NCI-H524 treated with DMSO at 0.1 percent for 48 hours (cell line): ENCODE measurements at regions not wholly inside any gene's neighbourhood (a gene's known extent, or its start where the extent isn't known, plus 50 kb on each side); places are given as distances from the start of the nearest gene placed in this dataset.

Experiments
- DNase-seq: peaks from one replicate; lab custom pipeline; 2025; lab: John Stamatoyannopoulos, UW

DNA sequence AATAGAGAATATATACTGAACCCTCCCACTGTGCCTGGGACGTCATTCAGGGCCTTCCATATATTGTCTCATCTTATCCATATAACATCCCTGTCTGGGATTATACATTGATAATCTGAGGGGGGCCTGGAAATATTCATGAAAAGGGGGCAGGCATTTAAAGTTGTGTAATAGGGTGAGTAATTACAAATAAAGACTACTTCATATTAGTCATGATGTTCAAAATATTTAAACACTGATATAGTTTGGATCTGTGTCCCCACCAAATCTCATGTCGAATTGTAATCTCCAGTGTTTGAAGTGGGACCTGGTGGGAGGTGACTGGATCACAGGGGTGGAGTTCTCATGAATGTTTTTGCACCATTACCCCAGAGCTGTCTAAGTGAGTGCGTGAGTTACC lies 97.8 kb downstream of the AQP9 start:
- DNase-seq: no peak

DNA sequence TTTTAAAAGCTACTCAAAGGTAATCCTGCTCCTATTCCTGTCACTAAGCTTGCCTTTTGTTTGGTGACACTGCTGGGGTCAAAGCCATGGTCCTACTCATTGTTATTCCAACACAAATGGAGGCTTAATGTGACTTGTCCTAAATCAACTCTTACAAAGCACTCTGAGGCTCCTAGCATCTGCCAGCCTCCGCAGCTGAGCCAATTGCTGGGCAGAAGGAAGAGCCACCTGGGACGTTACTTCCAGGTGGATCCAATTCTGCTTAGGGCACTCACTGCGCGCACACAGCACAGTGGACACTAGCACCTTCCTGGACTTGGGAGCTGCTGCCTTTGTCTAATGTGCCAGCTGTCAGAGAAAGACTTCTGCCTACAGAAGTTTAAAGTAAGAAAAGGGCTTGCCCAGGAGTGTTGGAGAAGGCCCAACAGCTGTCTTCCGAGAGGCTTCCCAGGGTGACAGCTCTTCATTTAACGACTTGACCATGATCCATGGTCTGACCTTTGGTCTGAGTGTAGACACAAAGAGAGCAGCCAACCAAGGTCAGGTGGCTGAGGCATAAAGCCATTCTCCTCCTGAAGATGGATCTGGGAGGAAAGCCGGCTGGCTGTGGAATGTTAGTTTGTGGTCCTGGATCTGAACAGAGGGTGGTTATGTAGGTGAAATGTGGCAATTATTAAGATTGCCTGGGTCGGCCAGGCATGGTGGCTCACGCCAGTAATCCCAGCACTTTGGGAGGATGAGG lies 102.2 kb downstream of the AQP9 start:
- DNase-seq: peak; percentile 35

DNA sequence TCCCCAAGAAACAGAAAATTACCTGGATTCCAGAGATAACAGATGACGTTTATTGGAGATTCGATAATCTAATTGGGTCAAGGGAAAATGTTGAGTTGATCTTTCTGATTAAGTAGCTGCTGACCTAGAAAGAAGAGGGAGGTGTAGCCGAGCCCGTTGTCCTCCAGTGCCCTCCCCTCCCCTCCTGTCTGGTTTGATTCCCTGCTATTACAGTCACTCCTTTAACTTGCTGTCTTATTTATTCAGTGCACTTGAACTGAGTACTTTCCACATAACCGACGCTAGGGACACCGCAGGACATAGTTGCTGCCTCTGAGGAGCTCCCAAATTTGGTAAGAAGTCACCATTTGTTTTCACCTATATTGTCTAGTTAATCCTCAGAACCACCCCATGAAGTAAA lies 103.7 kb downstream of the AQP9 start:
- peak; percentile 68 for DNase-seq

DNA sequence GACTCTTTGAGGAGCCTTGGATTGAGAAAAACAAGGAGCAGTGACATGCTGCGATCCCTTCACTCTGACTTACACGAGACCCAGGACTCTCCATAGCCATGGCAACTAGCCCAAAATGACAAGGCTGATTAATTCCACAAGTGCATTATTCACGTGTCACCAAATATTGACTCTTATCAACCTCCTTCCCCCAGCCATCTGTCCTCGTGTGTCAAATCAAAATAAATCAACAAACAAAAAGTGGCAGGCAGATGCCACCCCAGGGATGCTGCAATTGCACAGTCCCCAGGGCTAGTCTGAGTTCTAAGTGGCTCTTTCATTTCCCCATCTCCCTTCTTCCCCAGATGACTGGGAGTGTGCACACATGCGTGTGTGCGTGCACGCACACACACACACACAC lies 104.9 kb downstream of the AQP9 start:
- DNase-seq: peak; percentile 100

DNA sequence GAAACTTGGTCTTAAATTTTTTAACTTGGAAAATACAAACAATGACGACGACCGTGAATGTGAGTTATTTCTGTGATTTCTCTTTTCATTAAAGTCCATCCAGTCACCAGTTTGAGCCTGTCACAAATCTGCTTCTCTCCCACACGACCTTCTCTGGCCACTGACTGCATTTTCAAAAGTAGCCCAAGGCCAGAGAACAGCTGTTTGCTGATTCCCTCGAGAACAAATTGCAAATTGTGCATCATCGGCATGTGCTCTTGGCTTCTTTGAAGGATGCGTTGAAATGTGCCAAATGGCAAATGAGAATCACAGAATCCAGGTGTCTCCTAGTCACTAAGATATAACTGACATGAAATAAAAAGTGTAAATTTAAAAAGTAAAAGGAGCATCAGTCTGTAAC lies 106.4 kb downstream of the AQP9 start:
- no peak for DNase-seq

DNA sequence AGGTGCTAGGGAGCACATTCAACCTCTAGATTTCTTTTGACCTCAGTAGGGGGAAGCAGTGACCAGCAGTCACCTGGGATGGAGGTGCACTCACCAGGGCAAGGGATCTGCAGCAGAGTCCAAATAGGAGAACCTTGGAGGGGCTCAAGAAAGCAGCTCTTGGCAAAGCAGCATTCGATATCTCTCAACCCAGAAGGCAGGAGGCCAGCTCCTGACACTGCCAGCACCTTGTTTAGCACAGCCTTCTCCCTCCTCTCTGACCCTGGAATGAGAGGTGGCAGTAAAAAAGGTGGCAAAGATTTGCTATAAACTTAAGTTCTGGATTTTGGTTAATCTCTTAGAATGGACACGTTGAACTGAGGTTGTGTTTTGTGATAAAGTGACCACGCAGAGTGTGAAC lies 107.9 kb downstream of the AQP9 start:
- DNase-seq: no peak

DNA sequence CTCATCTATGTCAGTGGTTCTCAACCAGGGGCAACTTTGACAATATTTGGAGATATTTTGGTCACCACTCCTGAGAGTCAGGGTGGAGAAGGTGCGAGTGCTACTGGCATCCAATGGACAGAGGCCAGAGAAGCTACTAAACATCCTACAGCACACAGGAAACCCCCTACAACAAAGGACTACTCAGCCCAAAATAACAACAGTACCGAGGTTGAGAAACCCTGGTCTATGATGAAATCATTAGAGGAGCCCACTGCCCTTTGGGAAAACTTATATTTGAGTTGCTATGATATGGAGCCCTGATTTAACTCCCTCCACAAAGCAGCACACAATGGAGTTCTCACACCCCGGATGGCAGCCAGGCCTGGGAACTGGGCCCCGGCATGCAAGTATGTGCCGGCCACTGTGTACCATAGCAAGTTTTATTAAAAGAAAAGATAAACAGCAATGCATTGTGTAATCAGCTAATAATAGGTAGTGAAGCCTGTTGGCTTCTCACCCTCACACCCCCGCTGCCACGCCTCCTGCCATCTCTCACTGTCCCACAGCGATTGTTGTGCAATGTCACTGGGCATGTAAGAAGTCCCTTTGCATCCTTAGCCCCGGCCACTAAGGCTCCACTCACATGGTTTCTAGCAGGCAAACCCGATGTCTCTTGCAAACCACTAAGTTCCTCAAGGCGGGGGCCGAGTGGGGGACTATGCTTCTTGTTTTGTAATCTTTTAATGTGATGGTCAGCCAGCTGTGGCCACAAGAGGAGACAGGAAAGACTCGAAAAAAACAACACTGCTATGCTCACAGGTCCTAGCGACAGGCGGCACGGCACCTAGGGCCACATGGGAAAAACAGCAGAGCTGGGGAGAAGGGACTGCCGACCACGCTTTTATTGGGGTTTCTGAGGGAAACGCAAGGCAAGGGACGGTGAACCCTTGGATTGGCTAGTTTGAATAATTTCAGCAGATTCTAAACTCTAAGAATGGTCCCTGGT lies 110.0 kb downstream of the AQP9 start:
- no peak for DNase-seq

DNA sequence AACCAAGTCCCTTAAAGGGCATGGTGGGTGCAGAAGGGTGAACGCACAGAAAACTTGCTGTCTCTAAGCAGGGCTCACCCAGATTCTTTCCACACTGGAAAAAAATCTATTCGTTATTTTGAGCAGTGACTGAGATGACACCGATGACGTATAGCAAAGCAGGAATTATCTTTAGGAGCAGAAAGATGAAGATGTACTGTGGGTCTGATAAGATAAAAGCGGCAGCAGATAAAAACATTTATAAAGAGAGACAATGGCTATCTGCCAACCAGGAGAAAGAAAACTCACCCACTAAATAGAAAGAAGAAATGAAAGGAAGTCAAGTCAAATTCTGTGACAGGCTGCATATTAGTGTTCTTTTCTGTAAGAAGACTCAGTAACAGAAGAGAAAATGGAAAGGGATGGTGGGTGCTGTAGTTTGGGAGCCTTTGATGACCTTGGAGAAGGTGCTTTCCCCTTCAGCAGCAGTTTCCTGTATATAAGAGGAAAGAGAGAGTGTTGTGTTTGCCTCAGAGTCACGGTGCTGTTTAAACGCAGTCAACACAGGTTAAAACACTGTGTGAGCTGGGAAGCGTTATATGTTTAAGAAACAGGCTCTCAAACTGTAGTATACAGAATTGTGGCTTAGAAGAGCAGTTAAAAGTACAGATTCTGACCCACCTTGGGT lies 111.6 kb downstream of the AQP9 start:
- DNase-seq: no peak

DNA sequence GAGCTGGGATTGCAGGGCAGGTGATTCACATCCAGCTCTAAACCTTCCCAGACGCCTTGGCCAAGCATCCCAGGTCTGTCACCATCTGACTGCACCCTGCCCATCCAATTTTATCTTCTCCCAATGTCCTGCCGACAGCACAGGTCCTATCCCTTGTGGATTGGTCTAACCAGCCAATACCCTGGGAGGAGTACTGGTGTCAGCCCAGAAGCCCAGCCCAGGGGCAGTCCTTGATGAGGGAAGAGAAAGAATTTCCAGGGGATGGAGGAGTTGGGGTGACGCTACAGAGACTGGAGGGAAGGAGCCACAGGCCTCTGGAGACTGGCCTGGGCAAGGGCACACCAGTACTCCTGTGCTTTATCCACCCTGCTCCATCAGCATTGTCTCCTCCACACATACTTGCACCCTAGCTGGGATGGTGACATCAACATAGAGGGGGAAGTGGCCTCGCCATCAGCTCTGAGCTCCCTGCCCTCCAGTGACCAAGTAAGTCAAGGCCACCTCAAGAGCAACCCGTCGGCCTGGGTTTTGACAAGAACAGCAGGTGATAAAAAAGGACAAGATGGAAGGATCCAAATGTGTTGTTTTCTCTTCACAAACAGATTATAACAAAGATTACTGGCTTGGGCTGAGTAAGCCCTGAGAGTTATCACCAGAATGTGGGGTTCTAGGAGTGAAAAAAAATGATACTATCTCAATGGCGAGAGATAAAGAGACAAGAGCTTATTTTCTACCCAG lies 114.6 kb downstream of the AQP9 start:
- DNase-seq: no peak

DNA sequence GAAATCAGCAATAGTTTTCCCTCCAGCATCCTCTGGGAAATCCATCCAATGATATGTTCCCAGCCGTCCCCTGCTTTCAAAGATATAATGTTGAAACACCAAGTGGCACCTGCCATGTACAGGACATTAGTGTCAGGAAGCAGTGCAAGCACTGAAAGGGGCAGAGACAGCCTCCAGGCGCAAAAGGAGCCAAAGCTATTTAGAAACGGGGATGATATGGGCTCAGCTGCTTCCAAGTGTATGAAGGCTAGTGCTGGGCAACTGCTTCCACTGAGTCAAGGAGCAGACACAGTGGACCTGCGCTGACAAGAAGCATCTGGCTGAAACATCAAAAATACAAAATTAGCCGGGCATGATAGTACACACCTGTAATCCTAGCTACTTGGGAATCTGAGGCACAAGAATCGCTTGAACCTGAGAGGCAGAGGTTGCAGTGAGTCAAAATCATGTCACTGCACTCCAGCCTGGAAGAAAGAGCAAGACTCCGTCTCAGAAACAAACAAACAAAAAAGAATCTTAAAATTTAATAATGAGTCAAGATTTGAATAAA lies 119.7 kb downstream of the AQP9 start:
- DNase-seq: no peak

DNA sequence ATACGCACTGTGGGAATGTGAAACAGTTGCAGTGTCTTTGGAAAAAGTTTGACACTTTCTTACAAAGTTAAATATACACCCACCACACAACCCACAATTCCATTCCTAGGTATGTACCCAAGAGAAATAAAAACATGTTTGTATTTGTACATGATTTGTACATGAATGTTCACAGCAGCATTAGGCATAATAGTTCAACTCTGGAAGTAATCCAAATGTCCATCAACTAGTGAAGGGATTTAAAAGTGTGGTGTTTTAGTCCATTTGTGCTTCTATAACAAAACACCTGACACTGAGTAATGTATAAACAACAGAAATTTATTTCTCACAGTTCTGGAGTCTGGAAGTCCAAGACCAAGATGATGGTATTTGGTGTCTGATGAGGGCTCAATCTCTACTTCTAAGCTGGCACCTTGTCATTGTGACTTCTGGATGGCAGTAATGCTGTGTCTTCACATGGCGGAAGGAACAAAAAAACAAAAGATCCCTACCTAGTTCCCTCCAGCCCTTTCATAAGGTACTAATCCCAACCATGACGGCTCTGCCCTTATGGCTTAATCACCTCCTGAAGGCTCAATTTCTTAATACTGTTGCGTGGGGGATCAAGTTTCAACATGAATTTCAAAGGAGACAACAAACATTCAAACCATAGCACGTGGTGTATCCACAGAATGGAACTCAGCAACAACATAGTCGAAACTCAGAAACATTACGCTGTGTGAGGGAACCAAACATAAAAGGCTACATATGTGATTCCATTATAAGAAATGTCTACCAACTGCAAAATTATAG lies 120.5 kb downstream of the AQP9 start:
- peak; percentile 90 for DNase-seq

DNA sequence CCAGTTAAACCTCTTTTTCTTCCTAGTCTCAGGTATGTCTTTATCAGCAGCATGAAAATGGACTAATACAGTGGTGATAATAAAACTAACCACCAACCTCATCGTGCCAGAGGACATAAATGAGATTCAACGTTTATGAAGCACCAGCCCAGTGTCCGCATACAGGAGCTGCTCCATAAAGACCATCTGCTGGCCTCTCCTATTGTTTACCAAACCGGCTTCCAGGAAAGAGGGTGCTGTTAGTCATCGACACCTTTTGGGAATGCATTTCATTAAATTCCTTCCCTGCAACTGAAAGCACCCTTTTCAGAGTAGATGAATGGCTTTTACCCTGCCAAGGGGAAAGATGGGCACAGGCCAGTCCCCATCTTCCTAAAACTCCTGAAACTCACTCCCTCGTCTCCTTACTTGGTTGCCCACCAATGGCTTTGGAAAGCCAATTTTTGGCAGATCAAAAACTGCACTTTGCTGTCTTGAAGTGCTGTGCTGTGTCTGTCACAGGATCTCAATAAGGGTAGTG lies 122.1 kb downstream of the AQP9 start:
- no peak for DNase-seq

DNA sequence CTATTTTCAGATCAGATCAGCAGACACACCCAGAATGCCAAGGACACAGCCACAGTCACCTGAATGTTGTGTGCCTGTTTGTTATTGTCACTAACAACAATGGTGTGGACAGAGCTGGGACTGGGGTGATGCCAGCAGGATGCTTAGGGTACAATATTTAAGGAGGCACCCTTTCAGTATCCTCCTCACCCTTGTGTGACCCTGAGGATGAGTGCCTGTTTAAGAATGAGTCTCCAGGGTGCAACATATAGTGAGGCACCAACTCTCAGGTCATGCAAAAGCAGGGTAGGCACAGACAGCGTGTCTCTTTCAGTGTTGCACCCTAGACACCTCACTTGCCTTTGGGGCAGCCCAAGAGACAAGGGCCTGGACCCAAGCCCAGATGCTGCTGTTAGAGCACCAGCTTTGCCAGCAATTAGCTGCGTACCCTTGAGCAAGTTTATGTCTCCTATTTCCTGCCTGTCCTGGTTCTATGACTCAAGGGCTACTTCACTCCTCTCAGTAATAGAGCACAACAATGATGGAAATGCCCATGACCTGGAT lies 122.6 kb downstream of the AQP9 start:
- peak; percentile 32 for DNase-seq

DNA sequence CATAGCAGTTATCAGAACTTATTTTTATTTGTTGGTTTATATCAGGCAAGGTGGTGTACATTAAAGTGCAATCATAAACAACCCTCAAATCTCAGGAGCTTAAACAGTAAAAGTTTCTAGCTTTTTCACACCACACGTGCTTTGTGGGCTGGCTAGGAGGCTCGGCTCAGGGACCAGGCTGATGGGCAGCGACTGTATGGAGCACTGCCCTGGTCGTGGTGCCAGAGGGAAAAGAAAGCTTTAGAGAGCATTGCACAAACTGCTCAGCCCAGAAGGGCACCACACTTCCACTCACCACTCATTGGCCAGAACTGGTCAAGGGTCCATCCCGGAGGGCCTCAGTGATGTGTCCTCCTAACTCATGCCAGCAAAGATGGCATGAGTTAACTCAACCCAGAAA lies 123.2 kb downstream of the AQP9 start:
- no peak for DNase-seq

DNA sequence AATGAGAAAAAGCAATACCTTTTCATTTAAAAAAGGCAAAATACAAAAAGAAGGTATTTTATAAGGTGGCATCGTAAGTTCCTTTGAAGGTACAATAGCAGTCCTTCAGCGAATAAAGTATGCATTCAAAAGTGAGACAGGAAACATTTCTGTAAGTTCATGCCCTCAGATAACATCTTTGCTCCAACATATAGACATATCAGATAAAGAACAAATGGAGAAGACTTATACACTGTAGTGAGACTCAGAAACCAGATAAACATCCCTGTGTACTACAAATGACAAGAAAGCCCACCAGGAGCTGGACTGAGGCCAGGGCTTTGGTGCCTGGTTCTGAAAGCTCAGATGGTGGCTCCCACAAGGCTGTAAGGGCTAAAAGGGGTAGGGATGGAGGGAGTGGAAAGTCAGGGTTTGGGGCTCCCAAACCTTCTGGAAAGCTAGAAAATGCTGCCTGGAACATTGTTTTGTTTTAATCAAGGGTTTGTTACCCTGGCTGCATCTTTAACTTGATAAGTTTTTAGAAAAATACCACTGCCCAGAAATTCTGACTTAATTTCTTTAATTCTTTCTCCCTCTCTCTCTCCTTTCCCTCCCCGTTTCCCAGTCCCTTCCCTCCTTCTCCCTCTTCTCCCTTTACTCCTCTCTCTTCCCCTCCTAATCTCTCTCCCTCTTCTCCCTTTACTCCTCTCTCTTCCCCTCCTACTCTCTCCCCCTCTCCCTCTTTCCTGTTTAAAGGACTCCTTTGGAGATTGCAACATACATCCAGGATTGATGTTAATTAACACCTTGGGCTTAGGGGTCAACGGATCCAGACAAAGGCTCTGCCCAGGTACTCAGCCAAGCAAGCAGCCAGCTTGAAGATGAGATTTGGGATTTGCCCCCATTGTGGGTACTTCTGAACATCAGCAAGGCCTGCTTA lies 126.1 kb downstream of the AQP9 start:
- DNase-seq: no peak

DNA sequence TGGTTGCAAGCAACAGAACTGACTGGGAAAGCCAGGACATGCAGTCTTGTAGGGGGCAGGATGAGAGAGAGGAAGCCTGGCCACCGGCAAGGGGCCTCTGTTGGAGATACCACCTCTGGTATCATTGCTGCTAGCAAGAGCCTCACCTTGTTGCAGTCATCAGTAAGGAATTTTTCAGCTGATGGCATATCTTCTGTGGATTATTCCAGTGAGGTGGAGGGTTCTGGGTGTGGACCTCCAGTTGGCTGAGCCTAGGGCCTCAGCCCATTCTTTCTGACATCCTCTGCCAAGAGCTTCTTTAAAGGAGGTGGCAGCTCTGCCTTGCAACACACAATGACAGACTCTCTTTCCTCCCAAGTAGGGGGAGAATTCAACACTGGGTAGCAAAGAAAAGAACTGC lies 128.9 kb downstream of the AQP9 start:
- DNase-seq: no peak

DNA sequence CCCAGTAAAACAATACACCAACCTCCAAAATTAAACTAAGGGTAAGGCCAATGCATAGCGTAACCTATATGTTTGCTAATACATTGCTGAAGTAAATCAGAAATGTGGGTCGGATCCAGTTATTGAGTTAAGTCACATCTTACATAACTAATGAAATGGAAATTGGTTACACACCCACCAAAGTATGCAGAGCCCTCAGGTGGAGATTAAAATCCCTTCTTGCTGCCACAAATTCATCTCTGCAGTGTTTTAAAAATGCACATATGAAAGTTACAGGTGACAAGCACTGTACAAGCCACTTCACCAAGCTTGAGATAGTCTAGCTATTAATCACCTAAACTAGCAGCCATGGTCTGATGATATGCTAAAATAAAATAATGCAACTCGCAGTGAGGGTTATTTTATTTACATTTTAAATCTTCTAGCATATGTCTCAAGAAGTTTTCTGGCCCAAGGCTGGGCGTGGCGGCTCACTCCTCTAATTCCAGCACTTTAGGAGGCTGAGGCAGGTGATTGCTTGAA lies 130.6 kb downstream of the AQP9 start:
- no peak for DNase-seq

DNA sequence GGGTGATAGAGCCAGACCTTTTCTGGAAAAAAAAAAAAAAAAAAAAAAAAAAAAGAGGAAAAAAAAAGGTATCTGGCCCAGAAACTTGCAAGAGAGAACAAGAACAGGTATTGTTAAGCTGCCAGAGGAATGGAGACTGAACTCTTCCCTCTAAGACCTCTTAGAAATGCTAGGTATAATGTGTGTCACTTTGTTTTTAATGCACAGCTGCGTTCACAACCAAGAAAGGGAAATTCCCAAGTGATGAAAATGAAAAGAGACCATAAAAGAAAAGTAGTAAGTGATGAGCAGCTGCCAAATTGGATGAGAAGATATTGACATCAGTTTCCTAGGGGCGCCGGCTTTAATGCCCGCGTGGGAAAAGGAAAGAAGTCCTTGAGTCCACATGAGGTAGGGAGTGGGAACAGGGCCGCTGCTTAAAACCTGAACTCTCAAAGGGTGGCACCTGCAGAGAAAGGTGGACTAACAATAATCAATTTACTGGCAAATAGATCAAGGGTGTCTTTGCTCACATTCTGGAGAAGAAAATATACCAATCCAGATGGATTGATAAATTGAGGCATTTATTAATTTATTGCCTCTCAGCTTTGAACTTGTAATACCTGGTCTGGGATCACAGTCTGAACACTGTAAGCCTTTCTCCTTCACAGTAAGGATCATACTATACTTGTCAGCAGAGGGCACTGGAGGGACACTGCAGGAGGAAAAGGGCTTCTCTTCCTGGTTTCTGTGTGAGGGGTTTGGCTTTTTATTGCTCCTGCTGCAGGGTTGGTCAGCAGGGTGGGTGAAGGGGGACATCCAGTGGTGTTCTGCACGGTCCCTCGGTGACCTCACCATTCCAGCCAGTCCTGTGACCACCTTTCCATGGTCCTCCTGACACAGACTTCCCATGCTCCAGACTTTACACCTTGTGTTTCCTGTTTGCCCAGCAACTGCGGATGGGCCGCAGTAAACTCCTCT lies 131.6 kb downstream of the AQP9 start:
- DNase-seq: peak; percentile 86
